Stomach smooth muscle (tissue), 2 donors: ENCODE measurements at regions not wholly inside any gene's neighbourhood (a gene's known extent, or its start where the extent isn't known, plus 50 kb on each side); places are given as distances from the start of the nearest gene placed in this dataset.

Source experiments
- H3K27ac ChIP-seq: one replicate; pipeline ENCODE4 v1.7.0; 2013; ENCODE audit warnings: mild to moderate bottlenecking, low read length, inconsistent platforms
- H3K27me3 ChIP-seq, 2 donors: one replicate each; pipeline ENCODE4 v1.7.0; 2013; ENCODE audit warnings: low read length in 2 of 2; ENCODE audit not compliant: insufficient read depth in 2 of 2, control insufficient read depth in 1 of 2
- H3K36me3 ChIP-seq, 2 donors: one replicate each; pipeline ENCODE4 v1.7.0; 2013; ENCODE audit warnings: low read length in 2 of 2; ENCODE audit not compliant: control insufficient read depth in 2 of 2, insufficient read depth in 2 of 2
- H3K4me1 ChIP-seq: one replicate; pipeline ENCODE4 v1.7.0; 2013; ENCODE audit warnings: low read length; ENCODE audit not compliant: control insufficient read depth, insufficient read depth
- H3K4me3 ChIP-seq, 2 donors: one replicate each; pipeline ENCODE4 v1.7.0; 2013; ENCODE audit warnings: low read length in 2 of 2
- H3K9ac ChIP-seq, 2 donors: one replicate each; pipeline ENCODE4 v1.7.0; 2013; ENCODE audit warnings: low read length in 2 of 2, mild to moderate bottlenecking in 1 of 2
- H3K9me3 ChIP-seq, 2 donors: one replicate each; pipeline ENCODE4 v1.7.0; 2013; ENCODE audit warnings: low read length in 2 of 2; ENCODE audit not compliant: control insufficient read depth in 2 of 2
- donor health status: healthy.
- donor health status: Pancreatic carcinoma.

DNA sequence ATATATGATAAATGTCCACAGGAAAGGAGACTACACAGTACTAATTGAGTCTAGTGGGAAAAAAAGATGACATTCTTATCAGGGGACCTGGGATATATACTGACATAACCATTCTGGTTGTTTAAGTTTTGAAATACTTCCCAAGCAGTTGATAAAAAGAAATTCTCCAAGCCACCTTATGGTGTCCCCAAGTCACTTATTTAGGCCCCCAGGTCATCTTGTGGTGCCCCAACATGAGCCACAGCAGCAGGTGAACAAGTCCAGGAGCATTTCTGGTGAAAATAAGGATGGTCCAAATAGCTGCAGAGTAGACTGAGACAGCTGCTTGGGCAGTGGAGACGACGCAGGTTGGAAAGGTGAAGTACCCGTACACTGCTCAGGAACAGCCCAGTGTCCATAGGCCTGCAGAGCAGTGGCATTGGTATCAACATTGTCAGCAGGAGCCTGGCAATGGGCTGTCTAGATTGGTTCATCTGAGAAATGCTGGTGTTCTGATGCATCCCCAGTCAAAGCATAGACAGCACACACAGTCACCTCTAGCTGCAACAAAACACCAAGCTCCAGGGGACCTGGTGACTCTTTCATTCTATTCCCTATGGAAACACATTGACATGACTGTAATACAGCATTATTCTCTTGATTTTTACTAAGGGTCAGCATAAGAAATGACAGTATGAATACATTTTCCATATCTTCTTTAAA, 430.6 kb downstream of the NR2F1-AS1 start:
- Histone ChIP-seq H3K27me3 (no peaks in the 10 kb centered on the region), H3K9me3 (no peaks in the 10 kb centered on the region), H3K27ac (no peak overlapping the region), H3K4me3 (peak overlapping the region in 1 of 2 donors; percentile 10), H3K36me3 (no peaks in the 10 kb centered on the region), H3K9ac (no peak overlapping the region), H3K4me1 (peaks cover 5% of the 10 kb centered on the region)

DNA sequence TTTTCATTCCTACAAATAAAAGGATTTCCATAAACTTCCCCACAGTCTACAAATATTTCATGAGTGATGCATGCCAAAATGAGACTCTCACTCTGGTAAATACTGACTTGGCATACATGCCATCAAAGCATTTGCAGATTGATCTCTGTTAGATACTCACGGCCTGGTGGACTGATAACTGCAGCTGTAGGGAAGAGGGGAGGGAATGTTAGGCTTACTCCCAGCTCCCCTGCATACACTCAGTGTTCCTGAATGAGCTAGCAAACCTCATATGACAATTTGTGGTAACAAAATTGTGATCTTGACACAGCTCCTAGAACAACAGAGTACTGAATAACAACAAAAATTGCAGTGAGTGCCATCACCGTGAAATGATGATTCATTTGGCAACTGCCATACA, 435.3 kb downstream of the NR2F1-AS1 start:
- no peak overlapping the region for H3K9ac ChIP-seq
- no peaks in the 10 kb centered on the region for H3K36me3 ChIP-seq
- H3K27me3 ChIP-seq, result no peaks in the 10 kb centered on the region
- no peak overlapping the region for H3K27ac ChIP-seq
- no peaks in the 10 kb centered on the region for H3K9me3 ChIP-seq
- peaks cover 5% of the 10 kb centered on the region for H3K4me1 ChIP-seq
- H3K4me3 ChIP-seq, result no peak overlapping the region

DNA sequence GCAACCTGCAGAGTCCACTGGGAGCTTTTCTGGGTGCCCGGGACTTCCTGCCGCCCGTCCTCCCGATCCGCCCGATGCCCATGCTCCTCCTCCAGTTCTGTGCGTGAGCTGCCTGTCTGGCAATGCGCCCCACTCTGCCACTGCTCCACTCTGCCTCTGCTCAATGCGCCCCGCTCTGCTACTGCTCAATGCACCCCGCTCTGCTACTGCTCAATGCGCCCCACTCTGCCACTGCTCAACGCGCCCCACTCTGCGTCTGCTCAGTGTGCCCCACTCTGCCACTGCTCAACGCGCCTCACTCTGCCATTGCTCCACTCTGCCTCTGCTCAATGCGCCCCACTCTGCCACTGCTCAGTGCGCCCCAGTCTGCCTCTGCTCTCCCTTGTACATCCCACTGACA, 436.0 kb downstream of the NR2F1-AS1 start:
- Histone ChIP-seq H3K9ac (no peak overlapping the region), H3K27me3 (no peaks in the 10 kb centered on the region), H3K4me3 (no peak overlapping the region), H3K27ac (no peak overlapping the region), H3K9me3 (no peaks in the 10 kb centered on the region), H3K36me3 (no peaks in the 10 kb centered on the region), H3K4me1 (no peaks in the 10 kb centered on the region)

DNA sequence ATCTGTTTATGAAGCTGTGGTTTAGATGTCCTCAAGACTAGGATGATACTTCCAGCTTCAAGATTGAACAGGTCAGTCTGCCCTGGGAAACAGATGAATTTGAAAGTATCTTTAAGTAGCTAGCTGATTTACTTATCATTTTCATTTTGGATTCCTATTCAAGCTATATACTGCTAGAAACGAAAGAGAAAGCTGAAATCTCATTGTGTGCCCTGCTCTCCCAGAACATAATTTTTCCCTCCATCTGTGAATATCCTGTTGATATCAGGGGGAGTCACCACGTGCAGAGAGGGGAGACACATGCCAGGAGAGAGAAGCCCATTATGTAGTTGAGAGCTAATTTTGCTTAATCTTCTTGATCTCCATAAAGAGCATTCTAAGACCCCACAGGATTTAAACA, 439.1 kb downstream of the NR2F1-AS1 start:
- Histone ChIP-seq H3K9ac (peak overlapping the region in 1 of 2 donors; percentile 23), H3K9me3 (no peaks in the 10 kb centered on the region)

DNA sequence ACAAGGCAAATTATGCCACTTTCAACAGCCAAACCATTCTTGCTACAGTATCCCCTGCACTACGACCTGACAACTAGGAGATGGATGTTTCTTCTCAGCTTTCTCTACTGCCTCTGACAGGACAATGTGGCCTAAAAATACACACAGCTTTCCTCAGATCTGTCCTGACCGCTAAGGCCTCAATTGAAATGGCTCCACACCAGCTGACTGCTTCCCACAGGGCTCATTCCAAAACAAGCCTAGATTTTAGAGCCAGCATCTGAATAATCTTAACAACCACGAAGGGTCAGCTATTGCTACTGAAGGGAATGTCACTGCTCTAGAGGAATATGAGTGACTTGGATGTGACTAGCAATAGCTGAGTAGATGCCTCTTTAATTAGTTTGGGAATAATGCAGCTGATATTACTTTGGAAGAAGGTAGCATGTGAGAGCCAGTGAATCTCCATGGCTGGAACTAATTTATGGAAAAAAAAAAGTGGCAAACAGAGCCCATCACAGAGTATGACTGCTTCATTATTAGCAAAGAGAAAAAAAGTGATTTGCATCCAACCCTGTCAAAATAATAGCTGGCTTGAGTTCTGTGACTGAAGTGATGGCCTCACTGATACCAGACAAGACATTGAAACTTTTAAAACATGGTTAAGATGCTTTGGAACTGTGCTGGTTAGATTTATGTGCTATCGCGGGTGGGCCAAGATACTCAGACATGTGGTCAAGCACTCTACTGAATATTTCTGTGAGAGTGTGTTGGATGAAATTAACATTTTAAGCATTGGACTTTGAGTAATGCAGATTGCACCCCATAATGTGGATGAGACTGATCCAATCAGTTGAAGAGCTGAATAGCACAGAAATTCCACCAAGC, 450.2 kb downstream of the NR2F1-AS1 start:
- Histone ChIP-seq H3K4me1 (peaks cover 21% of the 10 kb centered on the region), H3K27me3 (no peaks in the 10 kb centered on the region), H3K27ac (peak overlapping the region; percentile 33), H3K9ac (no peak overlapping the region), H3K4me3 (peak overlapping the region in 1 of 2 donors; percentile 3), H3K36me3 (no peaks in the 10 kb centered on the region), H3K9me3 (no peaks in the 10 kb centered on the region)

More for the DNA sequence above, 439.1 kb downstream of the NR2F1-AS1 start:
- peak overlapping the region; percentile 36 to 44 for H3K4me3 ChIP-seq
- H3K36me3 ChIP-seq, result no peaks in the 10 kb centered on the region
- no peaks in the 10 kb centered on the region for H3K27me3 ChIP-seq
- no peaks in the 10 kb centered on the region for H3K4me1 ChIP-seq
- H3K27ac ChIP-seq, result no peak overlapping the region

DNA sequence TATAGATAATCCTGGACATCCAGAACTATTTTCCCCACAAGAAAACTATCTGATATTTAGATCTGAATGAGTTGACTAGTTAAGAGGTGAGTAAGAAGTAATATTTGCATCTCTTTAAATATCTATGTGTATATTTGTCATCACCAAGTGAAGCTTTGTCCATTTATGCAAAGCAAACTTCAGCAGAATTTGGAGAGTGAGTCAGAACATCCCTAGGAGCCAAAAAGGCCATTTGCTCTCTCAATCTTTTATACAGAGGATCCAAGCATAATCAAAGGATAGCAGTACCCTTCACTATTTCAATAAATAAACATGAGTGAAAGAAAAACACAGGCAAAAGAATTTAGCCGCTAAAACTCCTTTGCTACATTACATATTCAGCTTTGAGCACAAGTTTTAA, 454.4 kb downstream of the NR2F1-AS1 start:
- no peak overlapping the region for H3K4me3 ChIP-seq
- H3K9ac ChIP-seq, result peak overlapping the region in 1 of 2 donors; percentile 25
- H3K27ac ChIP-seq, result peak overlapping the region; percentile 42
- H3K4me1 ChIP-seq, result peaks cover 21% of the 10 kb centered on the region
- H3K27me3 ChIP-seq, result no peaks in the 10 kb centered on the region
- H3K9me3 ChIP-seq, result no peaks in the 10 kb centered on the region
- H3K36me3 ChIP-seq, result no peaks in the 10 kb centered on the region

DNA sequence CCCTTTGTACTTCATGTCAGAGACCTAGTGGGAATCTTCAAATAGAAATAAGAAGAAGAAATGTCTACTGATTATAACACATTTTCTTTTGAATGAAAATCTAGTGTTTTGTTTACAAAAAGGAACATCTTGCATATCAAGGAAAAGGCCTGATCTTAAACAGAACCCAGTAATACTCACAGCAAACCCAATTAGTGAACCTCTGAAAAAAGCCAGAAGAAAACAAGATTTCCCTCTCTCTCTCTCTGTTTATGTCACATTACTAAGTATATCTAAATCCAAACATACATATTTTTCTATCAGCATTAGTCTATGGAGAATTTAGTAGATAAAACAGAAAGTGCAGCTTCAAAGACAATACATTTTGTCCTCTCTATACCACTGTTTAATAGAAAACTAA, 457.9 kb downstream of the NR2F1-AS1 start:
- H3K4me3 ChIP-seq, result no peak overlapping the region
- peaks cover 8% of the 10 kb centered on the region for H3K4me1 ChIP-seq
- no peaks in the 10 kb centered on the region for H3K9me3 ChIP-seq

DNA sequence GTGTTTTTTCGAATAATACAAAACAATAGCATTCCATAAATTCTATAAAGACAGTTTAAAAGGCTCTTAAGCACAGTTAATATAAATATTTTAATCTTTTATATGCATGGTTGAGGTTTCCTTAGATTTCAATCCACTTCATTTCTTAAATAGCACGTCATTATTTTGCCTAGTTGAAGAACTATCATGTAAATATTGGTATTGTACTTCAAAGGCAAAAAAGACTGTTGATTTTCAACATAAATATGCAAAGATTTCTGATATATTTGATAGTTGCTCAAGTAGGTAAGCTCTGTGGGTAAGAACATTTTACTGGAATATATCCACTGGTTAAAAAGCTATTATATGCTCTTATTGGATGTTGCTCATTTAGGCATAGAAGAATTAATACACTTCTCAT, 458.6 kb downstream of the NR2F1-AS1 start:
- H3K4me1 ChIP-seq, result peaks cover 3% of the 10 kb centered on the region
- no peaks in the 10 kb centered on the region for H3K36me3 ChIP-seq
- no peaks in the 10 kb centered on the region for H3K27me3 ChIP-seq
- no peak overlapping the region for H3K4me3 ChIP-seq
- H3K27ac ChIP-seq, result no peak overlapping the region
- H3K9ac ChIP-seq, result no peak overlapping the region
- no peaks in the 10 kb centered on the region for H3K9me3 ChIP-seq

More for the DNA sequence above, 457.9 kb downstream of the NR2F1-AS1 start:
- no peak overlapping the region for H3K27ac ChIP-seq
- no peaks in the 10 kb centered on the region for H3K36me3 ChIP-seq
- no peaks in the 10 kb centered on the region for H3K27me3 ChIP-seq
- no peak overlapping the region for H3K9ac ChIP-seq

DNA sequence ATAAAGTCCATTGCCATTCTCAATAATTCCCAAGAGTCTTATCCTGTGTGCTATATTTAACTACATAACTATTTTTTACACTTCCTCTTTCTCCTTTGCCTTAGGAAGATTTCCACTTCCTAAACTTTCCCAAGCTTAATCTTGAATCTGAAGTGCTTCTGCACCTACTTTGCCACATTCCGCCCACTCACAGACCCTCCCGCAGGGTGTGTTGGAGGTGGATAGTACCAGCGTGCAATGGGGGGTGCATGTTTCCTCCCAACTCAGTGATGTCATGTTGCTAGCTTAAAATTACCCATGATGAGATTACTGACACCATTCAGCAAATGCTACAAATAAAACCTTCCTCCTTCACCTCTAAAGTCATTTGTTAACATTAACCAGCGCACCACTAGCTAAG, 460.2 kb downstream of the NR2F1-AS1 start:
- Histone ChIP-seq H3K9me3 (no peaks in the 10 kb centered on the region), H3K36me3 (no peaks in the 10 kb centered on the region), H3K9ac (no peak overlapping the region), H3K27me3 (no peaks in the 10 kb centered on the region), H3K27ac (no peak overlapping the region), H3K4me3 (no peak overlapping the region), H3K4me1 (no peaks in the 10 kb centered on the region)

DNA sequence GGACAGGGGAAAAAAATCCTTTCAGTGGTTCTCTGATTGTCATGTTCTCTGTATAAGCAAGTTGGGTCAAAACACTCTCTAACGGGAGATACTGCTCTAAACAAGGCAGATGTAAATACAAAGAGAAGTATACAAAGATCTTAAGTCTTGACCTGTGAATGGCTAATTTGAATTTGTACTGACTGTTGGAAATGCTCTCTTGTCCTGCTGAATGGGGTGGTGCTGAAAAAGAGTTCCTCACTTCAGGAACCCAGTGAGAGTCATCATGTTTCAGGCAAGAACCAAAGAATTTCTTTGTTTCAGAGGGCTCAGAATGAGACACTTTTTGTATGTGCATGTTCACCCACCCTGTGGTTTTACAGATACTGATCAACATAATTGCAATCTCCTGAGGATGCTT, 461.0 kb downstream of the NR2F1-AS1 start:
- Histone ChIP-seq H3K9me3 (no peaks in the 10 kb centered on the region), H3K4me3 (no peak overlapping the region), H3K9ac (no peak overlapping the region), H3K27ac (no peak overlapping the region), H3K4me1 (no peaks in the 10 kb centered on the region), H3K36me3 (no peaks in the 10 kb centered on the region), H3K27me3 (no peaks in the 10 kb centered on the region)
